ENCODE measurements at regions not wholly inside any gene's neighbourhood (a gene's known extent, or its start where the extent isn't known, plus 50 kb on each side); places are given as distances from the start of the nearest gene placed in this dataset.
"Not testable (repeated sequence)": the region's sequence is repeated elsewhere in the genome, so short reads cannot be mapped to it uniquely, and the experiment has no call there.

DNA sequence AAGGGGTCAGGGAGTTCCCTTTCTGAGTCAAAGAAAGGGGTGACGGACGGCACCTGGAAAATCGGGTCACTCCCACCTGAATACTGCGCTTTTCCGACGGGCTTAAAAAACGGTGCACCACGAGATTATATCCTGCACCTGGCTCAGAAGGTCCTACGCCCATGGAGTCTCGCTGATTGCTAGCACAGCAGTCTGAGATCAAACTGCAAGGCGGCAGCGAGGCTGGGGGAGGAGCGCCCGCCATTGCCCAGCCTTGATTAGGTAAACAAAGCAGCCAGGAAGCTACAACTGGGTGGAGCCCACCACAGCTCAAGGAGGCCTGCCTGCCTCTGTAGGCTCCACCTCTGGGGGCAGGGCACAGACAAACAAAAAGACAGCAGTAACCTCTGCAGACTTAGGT lies 65.8 kb downstream of the FEZF1 start:
- TF ChIP-seq, protein P1, sequence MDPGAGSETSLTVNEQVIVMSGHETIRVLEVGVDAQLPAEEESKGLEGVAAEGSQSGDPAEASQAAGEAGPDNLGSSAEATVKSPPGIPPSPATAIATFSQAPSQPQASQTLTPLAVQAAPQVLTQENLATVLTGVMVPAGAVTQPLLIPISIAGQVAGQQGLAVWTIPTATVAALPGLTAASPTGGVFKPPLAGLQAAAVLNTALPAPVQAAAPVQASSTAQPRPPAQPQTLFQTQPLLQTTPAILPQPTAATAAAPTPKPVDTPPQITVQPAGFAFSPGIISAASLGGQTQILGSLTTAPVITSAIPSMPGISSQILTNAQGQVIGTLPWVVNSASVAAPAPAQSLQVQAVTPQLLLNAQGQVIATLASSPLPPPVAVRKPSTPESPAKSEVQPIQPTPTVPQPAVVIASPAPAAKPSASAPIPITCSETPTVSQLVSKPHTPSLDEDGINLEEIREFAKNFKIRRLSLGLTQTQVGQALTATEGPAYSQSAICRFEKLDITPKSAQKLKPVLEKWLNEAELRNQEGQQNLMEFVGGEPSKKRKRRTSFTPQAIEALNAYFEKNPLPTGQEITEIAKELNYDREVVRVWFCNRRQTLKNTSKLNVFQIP (CRISPR knock-in tag; IDR thresholded peaks at IDR 0.05; ENCODE audit: borderline replicate concordance, low read depth): not testable (repeated sequence)
- TF ChIP-seq ZFP3 (CRISPR knock-in tag; IDR thresholded peaks at IDR 0.05); ZNF565 (CRISPR knock-in tag; conservative IDR thresholded peaks at IDR 0.05; ENCODE audit: low read depth): not testable (repeated sequence)
- TF ChIP-seq, protein P2, sequence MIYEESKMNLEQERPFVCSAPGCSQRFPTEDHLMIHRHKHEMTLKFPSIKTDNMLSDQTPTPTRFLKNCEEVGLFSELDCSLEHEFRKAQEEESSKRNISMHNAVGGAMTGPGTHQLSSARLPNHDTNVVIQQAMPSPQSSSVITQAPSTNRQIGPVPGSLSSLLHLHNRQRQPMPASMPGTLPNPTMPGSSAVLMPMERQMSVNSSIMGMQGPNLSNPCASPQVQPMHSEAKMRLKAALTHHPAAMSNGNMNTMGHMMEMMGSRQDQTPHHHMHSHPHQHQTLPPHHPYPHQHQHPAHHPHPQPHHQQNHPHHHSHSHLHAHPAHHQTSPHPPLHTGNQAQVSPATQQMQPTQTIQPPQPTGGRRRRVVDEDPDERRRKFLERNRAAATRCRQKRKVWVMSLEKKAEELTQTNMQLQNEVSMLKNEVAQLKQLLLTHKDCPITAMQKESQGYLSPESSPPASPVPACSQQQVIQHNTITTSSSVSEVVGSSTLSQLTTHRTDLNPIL (CRISPR knock-in tag; IDR thresholded peaks at IDR 0.05; ENCODE audit: low read depth): not testable (repeated sequence)
- TF ChIP-seq, protein P3, sequence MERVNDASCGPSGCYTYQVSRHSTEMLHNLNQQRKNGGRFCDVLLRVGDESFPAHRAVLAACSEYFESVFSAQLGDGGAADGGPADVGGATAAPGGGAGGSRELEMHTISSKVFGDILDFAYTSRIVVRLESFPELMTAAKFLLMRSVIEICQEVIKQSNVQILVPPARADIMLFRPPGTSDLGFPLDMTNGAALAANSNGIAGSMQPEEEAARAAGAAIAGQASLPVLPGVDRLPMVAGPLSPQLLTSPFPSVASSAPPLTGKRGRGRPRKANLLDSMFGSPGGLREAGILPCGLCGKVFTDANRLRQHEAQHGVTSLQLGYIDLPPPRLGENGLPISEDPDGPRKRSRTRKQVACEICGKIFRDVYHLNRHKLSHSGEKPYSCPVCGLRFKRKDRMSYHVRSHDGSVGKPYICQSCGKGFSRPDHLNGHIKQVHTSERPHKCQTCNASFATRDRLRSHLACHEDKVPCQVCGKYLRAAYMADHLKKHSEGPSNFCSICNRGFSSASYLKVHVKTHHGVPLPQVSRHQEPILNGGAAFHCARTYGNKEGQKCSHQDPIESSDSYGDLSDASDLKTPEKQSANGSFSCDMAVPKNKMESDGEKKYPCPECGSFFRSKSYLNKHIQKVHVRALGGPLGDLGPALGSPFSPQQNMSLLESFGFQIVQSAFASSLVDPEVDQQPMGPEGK (CRISPR knock-in tag; IDR thresholded peaks at IDR 0.05; ENCODE audit: borderline replicate concordance): not testable (repeated sequence)

Measured in SK-N-SH treated with all-trans-retinoic acid at 6 μM for 48 hours (cell line).